ENCODE measurements at regions not wholly inside any gene's neighbourhood (a gene's known extent, or its start where the extent isn't known, plus 50 kb on each side); places are given as distances from the start of the nearest gene placed in this dataset.

- Histone ChIP-seq H3K36me3 (replicated peaks in 1 of 2) (no peaks in the 10 kb centered on the region), H3K27me3 (peaks cover 4% of the 10 kb centered on the region), H3K9me3 (replicated peaks in 1 of 3) (no peaks in the 10 kb centered on the region), H3K4me1 (replicated peaks in 1 of 2) (peaks cover 0 to 8% of the 10 kb centered on the region in 2 donors), H3K27ac (no peak overlapping the region), H3K4me3 (no peak overlapping the region)
- WGBS, 4 donors, result 53 to 62% (median 60%) methylated on average over 3 of the region's 3 CpGs
- TF ChIP-seq CTCF (IDR thresholded peaks at IDR 0.05) (no peak), POLR2A (IDR thresholded peaks at IDR 0.05) (no peak)
- intact Hi-C loops (cut with DNase I), result no loop called here
- DNase-seq, result no peak
These were observed 160.3 kb upstream of the CDYL start for GRCh38 chr6:4615891-4616290.

- Histone ChIP-seq H3K36me3 (replicated peaks in 1 of 2) (no peaks in the 10 kb centered on the region), H3K27me3 (peaks cover 4% of the 10 kb centered on the region), H3K4me3 (no peak overlapping the region), H3K9me3 (replicated peaks in 1 of 3) (no peaks in the 10 kb centered on the region), H3K4me1 (replicated peaks in 1 of 2) (peaks cover 0 to 8% of the 10 kb centered on the region in 2 donors), H3K27ac (no peak overlapping the region)
- TF ChIP-seq CTCF (IDR thresholded peaks at IDR 0.05) (no peak), POLR2A (IDR thresholded peaks at IDR 0.05) (no peak)
- 67 to 86% (median 72%) methylated on average over 6 of the region's 6 CpGs for WGBS, 4 donors
- no peak for DNase-seq
- intact Hi-C loops (cut with DNase I), result no loop called here
These were observed 161.0 kb upstream of the CDYL start for GRCh38 chr6:4615231-4615630.

- Histone ChIP-seq H3K9me3 (replicated peaks in 1 of 3) (no peaks in the 10 kb centered on the region), H3K27me3 (peaks cover 4% of the 10 kb centered on the region), H3K36me3 (replicated peaks in 1 of 2) (no peaks in the 10 kb centered on the region), H3K4me3 (no peak overlapping the region), H3K27ac (no peak overlapping the region), H3K4me1 (replicated peaks in 1 of 2) (peaks cover 0 to 8% of the 10 kb centered on the region in 2 donors)
- TF ChIP-seq CTCF (IDR thresholded peaks at IDR 0.05), result no peak
- TF ChIP-seq POLR2A (IDR thresholded peaks at IDR 0.05), result no peak
- no peak for DNase-seq
- intact Hi-C loops (cut with DNase I), result no loop called here
- WGBS, 4 donors, result 83 to 93% (median 88%) methylated on average over 5 of the region's 5 CpGs
These were observed 161.6 kb upstream of the CDYL start for GRCh38 chr6:4614637-4615036.

- 89 to 96% (median 91%) methylated on average over 5 of the region's 5 CpGs for WGBS, 4 donors
- intact Hi-C loops (cut with DNase I), result no loop called here
- TF ChIP-seq POLR2A (IDR thresholded peaks at IDR 0.05) (no peak), CTCF (IDR thresholded peaks at IDR 0.05) (no peak)
- no peak for DNase-seq
- peaks cover 0 to 8% of the 10 kb centered on the region in 2 donors for H3K4me1 ChIP-seq (replicated peaks in 1 of 2)
- H3K4me3 ChIP-seq, result no peak overlapping the region
- H3K27me3 ChIP-seq, result peaks cover 2% of the 10 kb centered on the region
- no peaks in the 10 kb centered on the region for H3K36me3 ChIP-seq (replicated peaks in 1 of 2)
- H3K27ac ChIP-seq, result no peak overlapping the region
- no peaks in the 10 kb centered on the region for H3K9me3 ChIP-seq (replicated peaks in 1 of 3)
These were observed 162.4 kb upstream of the CDYL start for GRCh38 chr6:4613795-4614194.

All from adrenal gland (tissue), 9 donors.